HUES48 (cell line): ENCODE measurements at regions not wholly inside any gene's neighbourhood (a gene's known extent, or its start where the extent isn't known, plus 50 kb on each side); places are given as distances from the start of the nearest gene placed in this dataset.

ENCODE experiments used
- H3K27ac ChIP-seq: one replicate; pipeline ENCODE4 v1.7.0; 2013; ENCODE audit warnings: low read depth, low read length, inconsistent platforms
- H3K27me3 ChIP-seq: 2 replicates; pipeline ENCODE4 v1.6.1; 2013; ENCODE audit warnings: mild to moderate bottlenecking, low read length; ENCODE audit not compliant: control insufficient read depth, insufficient read depth
- H3K36me3 ChIP-seq: 2 replicates; pipeline ENCODE4 v1.6.1; 2013; ENCODE audit warnings: low read length; ENCODE audit not compliant: control insufficient read depth, insufficient read depth
- H3K4me1 ChIP-seq: 2 replicates; pipeline ENCODE4 v1.6.1; 2013; ENCODE audit warnings: mild to moderate bottlenecking, low read length; ENCODE audit not compliant: control insufficient read depth, insufficient read depth
- H3K4me3 ChIP-seq: 2 replicates; pipeline ENCODE4 v1.5.1; 2013; ENCODE audit warnings: mild to moderate bottlenecking, low read depth, low read length
- H3K9ac ChIP-seq: 2 replicates; pipeline ENCODE4 v1.6.1; 2013; ENCODE audit warnings: mild to moderate bottlenecking, low read depth, low read length, moderate library complexity
- H3K9me3 ChIP-seq: 2 replicates; pipeline ENCODE4 v1.6.1; 2013; ENCODE audit warnings: low read length; ENCODE audit not compliant: control insufficient read depth, insufficient read depth

DNA sequence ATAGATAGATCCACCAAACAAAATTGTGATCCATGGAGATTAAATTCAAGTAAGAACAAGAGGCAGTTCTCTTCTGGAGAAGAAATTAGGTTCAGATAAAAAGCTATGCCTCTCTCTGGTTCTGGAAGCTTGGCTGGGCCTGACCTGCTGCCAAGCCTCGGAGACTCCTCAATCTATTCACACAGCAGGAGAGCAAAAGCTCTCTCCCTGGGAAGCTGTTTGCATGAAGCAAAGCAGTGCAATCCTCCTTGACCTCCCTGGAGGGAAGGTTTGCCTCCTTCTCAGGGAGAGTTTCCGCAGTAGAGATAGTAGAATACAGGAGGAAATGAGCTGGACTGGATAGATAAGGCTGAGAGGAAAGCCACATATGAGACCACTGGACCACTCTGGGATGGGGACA, 78.1 kb upstream of the GNAO1 start:
- Histone ChIP-seq H3K4me3 (no peak overlapping the region), H3K9me3 (no peaks in the 10 kb centered on the region), H3K9ac (no peak overlapping the region), H3K27ac (no peak overlapping the region), H3K27me3 (no peaks in the 10 kb centered on the region), H3K36me3 (no peaks in the 10 kb centered on the region), H3K4me1 (peaks cover 40% of the 10 kb centered on the region)

DNA sequence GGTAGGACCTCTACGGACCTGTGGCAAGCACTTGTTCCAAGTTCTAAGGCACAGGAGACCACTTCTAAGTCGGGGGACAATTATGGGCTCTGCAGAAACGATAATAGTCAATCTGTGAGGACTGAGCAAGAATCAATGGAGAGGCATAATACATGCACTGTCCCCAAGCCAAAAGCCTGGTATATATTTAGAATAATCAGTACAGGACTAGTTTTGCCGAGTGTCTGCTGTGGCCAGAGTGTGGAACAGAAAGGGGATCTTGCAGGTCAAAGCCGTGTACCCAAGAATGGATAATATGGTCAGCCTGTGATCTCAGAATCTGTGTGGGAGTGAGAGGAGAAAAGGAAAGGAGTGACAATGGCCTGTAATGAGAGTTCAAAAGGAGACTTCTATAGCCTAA, 80.2 kb upstream of the GNAO1 start:
- H3K36me3 ChIP-seq, result no peaks in the 10 kb centered on the region
- H3K27ac ChIP-seq, result no peak overlapping the region
- peaks cover 32% of the 10 kb centered on the region for H3K4me1 ChIP-seq
- no peaks in the 10 kb centered on the region for H3K27me3 ChIP-seq
- no peak overlapping the region for H3K4me3 ChIP-seq
- H3K9me3 ChIP-seq, result no peaks in the 10 kb centered on the region
- no peak overlapping the region for H3K9ac ChIP-seq

DNA sequence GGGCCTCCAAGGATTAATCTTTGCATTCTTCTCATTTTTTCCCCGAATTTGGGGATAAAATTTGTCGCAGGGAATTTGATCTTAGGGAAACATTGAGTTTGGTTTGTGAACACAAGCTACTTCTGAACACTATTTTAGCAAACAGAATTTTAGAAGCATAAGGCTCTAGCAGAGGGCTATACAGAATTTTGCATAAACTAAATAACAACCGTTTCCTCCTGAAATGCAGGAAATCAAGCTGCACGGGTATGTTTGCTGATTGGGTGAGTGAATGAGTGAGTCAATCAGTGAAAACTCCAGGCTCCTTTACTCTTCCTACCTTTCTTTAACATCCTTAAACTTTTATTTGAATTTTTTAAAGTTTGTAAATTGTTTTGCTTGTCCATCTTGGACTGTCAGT, 81.3 kb upstream of the GNAO1 start:
- Histone ChIP-seq H3K27me3 (no peaks in the 10 kb centered on the region), H3K4me1 (peaks cover 21% of the 10 kb centered on the region), H3K36me3 (no peaks in the 10 kb centered on the region), H3K27ac (no peak overlapping the region), H3K9ac (no peak overlapping the region), H3K9me3 (no peaks in the 10 kb centered on the region), H3K4me3 (no peak overlapping the region)

DNA sequence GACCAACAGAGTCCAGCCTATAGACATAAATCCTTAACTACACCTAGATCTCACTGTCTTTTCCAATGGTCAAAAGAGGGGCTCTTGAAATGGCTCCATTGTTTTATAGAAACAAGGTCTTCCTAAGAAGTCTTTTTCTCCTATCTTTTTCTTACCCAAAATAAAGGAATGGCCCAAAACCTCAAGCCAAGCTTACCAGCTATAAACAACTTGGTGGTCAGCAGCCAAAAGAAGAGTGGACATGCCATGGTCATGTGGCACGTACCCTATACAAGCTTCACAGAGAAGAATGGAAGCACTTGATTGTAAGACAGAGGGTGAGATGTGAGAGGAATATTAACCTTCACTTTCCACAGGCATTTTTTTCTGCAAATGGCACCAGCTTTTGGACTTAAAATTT, 82.1 kb upstream of the GNAO1 start:
- H3K36me3 ChIP-seq, result no peaks in the 10 kb centered on the region
- H3K4me1 ChIP-seq, result peaks cover 20% of the 10 kb centered on the region
- H3K9ac ChIP-seq, result no peak overlapping the region
- no peaks in the 10 kb centered on the region for H3K9me3 ChIP-seq
- no peak overlapping the region for H3K4me3 ChIP-seq
- H3K27ac ChIP-seq, result no peak overlapping the region
- H3K27me3 ChIP-seq, result no peaks in the 10 kb centered on the region

DNA sequence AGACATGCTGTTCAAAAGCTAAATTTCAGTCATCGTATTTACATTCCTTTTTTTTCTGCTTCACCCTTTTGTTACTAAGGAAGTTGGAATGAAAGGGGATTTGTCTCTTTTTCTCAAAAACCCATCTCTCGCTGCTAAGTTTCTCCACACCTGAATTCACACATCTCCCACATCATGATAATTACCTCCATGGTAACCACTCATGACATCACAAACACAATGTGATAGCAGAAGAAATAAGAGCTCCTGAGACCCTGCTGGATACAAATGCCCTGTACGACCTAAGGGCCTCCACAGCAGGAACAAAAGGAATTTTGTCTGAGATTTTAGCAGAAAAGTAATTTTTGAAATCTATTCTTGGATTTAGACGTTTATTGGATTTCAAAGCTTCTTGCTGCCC, 82.6 kb upstream of the GNAO1 start:
- H3K27ac ChIP-seq, result no peak overlapping the region
- no peak overlapping the region for H3K4me3 ChIP-seq
- H3K9ac ChIP-seq, result no peak overlapping the region
- no peaks in the 10 kb centered on the region for H3K9me3 ChIP-seq
- no peaks in the 10 kb centered on the region for H3K36me3 ChIP-seq
- H3K4me1 ChIP-seq, result peaks cover 15% of the 10 kb centered on the region
- H3K27me3 ChIP-seq, result no peaks in the 10 kb centered on the region

DNA sequence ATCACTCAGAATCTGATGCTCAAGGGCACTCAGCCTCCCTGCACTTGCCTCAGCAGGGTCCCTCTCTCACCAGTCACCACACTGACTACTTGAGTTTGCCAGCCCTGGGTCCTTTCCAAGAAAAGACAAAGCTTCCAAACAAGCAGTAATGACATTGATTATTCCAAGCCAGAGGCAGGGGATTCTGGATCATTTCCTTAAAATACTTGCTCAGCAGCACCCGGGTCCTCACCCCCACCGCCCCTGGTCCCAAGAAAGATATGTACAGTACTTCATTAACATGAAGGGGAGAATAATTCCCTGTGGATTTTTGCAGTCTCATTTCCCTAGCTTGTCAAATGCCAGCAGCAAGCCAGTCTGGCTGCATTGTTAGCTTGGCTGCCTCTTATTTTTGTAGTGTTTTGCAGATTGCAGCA, 83.2 kb upstream of the GNAO1 start:
- H3K4me3 ChIP-seq, result no peak overlapping the region

DNA sequence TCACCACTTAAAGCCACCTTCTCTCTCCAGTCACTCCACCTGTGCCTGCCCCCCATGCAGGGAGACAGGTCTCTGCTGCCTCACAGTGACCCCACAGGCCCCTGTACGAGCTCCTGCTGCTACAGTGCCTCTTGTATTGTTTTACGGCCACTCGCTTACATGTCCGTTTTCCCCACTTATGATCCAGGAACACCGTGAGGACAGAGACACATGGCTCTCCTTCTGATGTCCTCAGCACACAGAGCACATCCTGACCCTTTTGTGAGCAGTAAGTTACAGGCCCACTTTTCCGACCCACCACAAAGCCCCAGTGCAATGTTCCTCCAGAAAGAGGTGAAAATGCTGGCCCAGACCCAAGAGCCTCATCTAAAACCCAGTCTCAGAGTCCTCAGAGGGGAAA, 84.8 kb upstream of the GNAO1 start:
- Histone ChIP-seq H3K9me3 (no peaks in the 10 kb centered on the region), H3K9ac (no peak overlapping the region), H3K4me1 (peaks cover 21% of the 10 kb centered on the region), H3K36me3 (no peaks in the 10 kb centered on the region), H3K4me3 (no peak overlapping the region), H3K27me3 (no peaks in the 10 kb centered on the region), H3K27ac (no peak overlapping the region)

More for the DNA sequence above, 83.2 kb upstream of the GNAO1 start:
- no peak overlapping the region for H3K27ac ChIP-seq
- H3K36me3 ChIP-seq, result no peaks in the 10 kb centered on the region
- H3K27me3 ChIP-seq, result no peaks in the 10 kb centered on the region
- peaks cover 10% of the 10 kb centered on the region for H3K4me1 ChIP-seq
- no peak overlapping the region for H3K9ac ChIP-seq
- no peaks in the 10 kb centered on the region for H3K9me3 ChIP-seq

DNA sequence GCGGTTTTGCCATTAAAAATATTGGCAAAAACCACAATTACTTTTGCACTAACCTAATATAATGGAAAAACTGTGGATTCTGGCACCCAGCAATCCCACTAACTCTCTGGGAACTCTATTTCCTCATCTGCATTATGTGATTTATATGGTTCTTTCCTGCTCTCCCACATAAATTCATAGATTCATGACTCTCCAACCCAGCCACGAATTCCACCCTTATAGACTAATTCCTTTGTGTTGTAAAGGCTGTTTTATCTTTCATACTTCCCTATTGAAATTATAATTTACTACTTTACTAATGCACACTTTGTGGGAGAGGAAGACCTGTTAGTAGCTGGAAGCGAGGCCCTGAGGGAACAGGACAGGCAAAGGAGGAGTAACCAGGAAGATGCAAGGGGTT, 88.4 kb upstream of the GNAO1 start:
- H3K9ac ChIP-seq, result no peak overlapping the region
- H3K4me1 ChIP-seq, result peaks cover 17% of the 10 kb centered on the region
- no peaks in the 10 kb centered on the region for H3K36me3 ChIP-seq
- no peaks in the 10 kb centered on the region for H3K27me3 ChIP-seq
- H3K4me3 ChIP-seq, result no peak overlapping the region
- no peaks in the 10 kb centered on the region for H3K9me3 ChIP-seq
- H3K27ac ChIP-seq, result no peak overlapping the region

DNA sequence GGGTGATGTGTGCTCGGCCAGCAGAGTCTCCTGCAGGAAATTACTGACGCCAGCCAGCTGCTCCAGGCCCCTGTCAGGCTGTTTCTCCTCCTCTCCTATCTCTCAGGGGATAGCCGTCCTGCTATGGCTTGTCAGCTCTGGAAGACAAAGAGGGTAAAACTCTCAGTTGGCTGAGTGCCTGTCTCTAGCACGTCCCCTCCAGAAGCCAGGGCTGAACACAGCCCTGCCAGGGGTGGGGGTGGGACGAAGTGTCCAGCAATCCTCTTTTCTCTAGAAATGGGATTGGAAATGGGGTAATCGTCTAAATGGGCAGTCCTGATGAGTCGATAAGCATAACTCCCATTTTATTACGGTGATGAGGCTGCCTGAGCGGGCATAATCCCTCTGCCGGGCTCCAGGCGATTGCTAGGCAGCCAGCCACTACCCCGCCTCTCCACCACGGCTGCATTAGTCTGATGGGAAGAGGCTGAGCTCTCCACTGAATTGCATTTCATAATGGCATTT, 89.1 kb upstream of the GNAO1 start:
- no peaks in the 10 kb centered on the region for H3K27me3 ChIP-seq
- H3K27ac ChIP-seq, result no peak overlapping the region
- H3K36me3 ChIP-seq, result no peaks in the 10 kb centered on the region
- H3K9me3 ChIP-seq, result no peaks in the 10 kb centered on the region
- no peak overlapping the region for H3K4me3 ChIP-seq
- H3K4me1 ChIP-seq, result peaks cover 16% of the 10 kb centered on the region
- H3K9ac ChIP-seq, result no peak overlapping the region

DNA sequence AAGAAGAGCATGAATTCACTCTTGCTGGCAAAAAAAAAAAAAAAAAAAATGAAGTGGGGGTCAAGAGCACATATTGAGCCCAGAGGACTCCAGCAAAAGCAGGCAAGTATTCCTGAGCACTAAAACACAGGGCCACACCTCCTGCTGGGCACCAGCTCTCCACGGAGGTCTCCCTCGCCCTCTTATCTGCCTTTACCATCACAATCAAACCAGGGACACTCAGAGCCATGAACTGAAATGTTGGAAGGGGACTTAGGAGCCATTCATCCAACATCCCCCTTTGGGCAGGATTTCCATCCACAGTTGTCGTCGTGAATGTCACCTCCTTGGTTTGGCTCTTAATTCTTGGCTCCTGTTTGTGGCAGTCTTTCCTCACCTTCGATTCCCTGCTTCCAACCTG, 89.8 kb upstream of the GNAO1 start:
- Histone ChIP-seq H3K27ac (no peak overlapping the region), H3K4me1 (peaks cover 16% of the 10 kb centered on the region), H3K9ac (no peak overlapping the region), H3K27me3 (no peaks in the 10 kb centered on the region), H3K4me3 (no peak overlapping the region), H3K36me3 (no peaks in the 10 kb centered on the region), H3K9me3 (no peaks in the 10 kb centered on the region)

DNA sequence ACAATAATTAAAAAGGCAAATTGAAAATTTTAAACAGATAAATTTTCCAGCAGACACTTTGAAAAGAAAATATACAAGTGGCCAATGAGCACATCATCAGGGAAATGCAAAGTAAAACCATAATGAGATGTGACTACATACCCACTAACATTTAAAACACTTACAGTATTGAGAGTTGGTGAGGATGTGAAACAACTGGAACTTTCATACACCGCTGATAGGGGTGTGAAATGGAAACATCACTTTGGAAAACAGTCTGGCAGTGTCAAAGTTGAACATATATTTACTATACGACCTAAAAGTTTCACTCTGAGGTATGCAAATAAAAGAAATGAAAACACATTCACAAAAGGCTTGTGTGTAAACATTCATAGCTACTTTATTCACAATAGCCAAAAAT, 94.0 kb upstream of the GNAO1 start:
- no peak overlapping the region for H3K9ac ChIP-seq
- H3K4me3 ChIP-seq, result no peak overlapping the region
- no peaks in the 10 kb centered on the region for H3K9me3 ChIP-seq
- H3K27me3 ChIP-seq, result no peaks in the 10 kb centered on the region
- H3K27ac ChIP-seq, result no peak overlapping the region
- no peaks in the 10 kb centered on the region for H3K36me3 ChIP-seq
- H3K4me1 ChIP-seq, result peaks cover 7% of the 10 kb centered on the region; the same call in 1 of the 2 replicates

DNA sequence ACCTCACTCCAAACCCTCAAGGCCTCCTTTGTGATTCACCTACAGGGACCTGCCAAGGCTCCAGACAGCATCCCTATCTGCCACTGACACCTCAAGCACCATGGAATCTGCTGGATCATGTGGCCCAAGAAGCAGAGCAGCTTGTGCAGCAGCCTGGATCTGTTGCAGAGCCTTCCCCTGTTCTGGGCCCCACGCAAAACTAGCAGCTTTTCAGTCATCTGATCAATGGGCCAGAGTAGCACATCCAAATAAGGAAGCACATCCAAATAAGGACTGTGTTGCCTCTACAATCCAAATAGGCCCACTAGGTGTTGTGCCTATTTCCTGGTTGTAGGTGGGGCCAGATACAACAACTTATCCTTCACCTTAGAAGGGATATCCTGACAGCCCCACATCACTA, 97.1 kb upstream of the GNAO1 start:
- H3K9me3 ChIP-seq, result no peaks in the 10 kb centered on the region
- H3K36me3 ChIP-seq, result no peaks in the 10 kb centered on the region
- no peak overlapping the region for H3K4me3 ChIP-seq
- H3K27me3 ChIP-seq, result no peaks in the 10 kb centered on the region
- no peaks in the 10 kb centered on the region for H3K4me1 ChIP-seq
- H3K27ac ChIP-seq, result no peak overlapping the region
- no peak overlapping the region for H3K9ac ChIP-seq
